Mesenchymal stem cell (in vitro differentiated cells and primary cell): ENCODE measurements at regions not wholly inside any gene's neighbourhood (a gene's known extent, or its start where the extent isn't known, plus 50 kb on each side); places are given as distances from the start of the nearest gene placed in this dataset.
"Not testable (repeated sequence)": the region's sequence is repeated elsewhere in the genome, so short reads cannot be mapped to it uniquely, and the experiment has no call there.

Experiments used
- DNase-seq: peaks from one replicate; pipeline ENCODE4 v3.0.0-alpha.2; 2013
- H2AFZ ChIP-seq: one replicate; pipeline ENCODE4 v1.6.1; 2013; ENCODE audit warnings: low read depth, mild to moderate bottlenecking, control low read depth, inconsistent platforms, low read length, moderate library complexity
- H2AK5ac ChIP-seq: 2 replicates; pipeline ENCODE4 v1.6.1; 2013; ENCODE audit warnings: low read length, moderate library complexity, mild to moderate bottlenecking, inconsistent platforms; ENCODE audit not compliant: severe bottlenecking
- H2BK120ac ChIP-seq: one replicate; pipeline ENCODE4 v1.6.1; 2013; ENCODE audit warnings: low read depth, mild to moderate bottlenecking, inconsistent platforms, low read length, moderate library complexity
- H2BK12ac ChIP-seq, 2 experiments: one replicate each; pipeline ENCODE4 v1.6.1; 2013; ENCODE audit warnings: inconsistent platforms in 2 of 2, low read length in 2 of 2, mild to moderate bottlenecking in 2 of 2, moderate library complexity in 2 of 2, control low read depth in 1 of 2
- H2BK15ac ChIP-seq: one replicate; pipeline ENCODE4 v1.6.1; 2013; ENCODE audit warnings: mild to moderate bottlenecking, low read depth, inconsistent platforms; ENCODE audit not compliant: poor library complexity, severe bottlenecking
- H2BK5ac ChIP-seq: 2 replicates; pipeline ENCODE4 v1.6.1; 2013; ENCODE audit warnings: low read depth, mild to moderate bottlenecking, low read length, control low read depth, inconsistent platforms; ENCODE audit not compliant: poor library complexity, severe bottlenecking
- H3K14ac ChIP-seq, 2 experiments: one replicate each; pipeline ENCODE4 v1.6.1; 2013; ENCODE audit warnings: inconsistent platforms in 2 of 2, low read length in 2 of 2, control low read depth in 1 of 2, mild to moderate bottlenecking in 1 of 2, moderate library complexity in 1 of 2
- H3K18ac ChIP-seq, 2 experiments: one replicate each; pipeline ENCODE4 v1.6.1; 2013; ENCODE audit warnings: inconsistent platforms in 2 of 2, low read length in 2 of 2, control low read depth in 1 of 2, low read depth in 1 of 2, mild to moderate bottlenecking in 1 of 2
- H3K23ac ChIP-seq, 2 experiments: one replicate each; pipeline ENCODE4 v1.6.1; 2013; ENCODE audit warnings: inconsistent platforms in 2 of 2, low read length in 2 of 2, mild to moderate bottlenecking in 2 of 2, moderate library complexity in 2 of 2, control low read depth in 1 of 2
- H3K27ac ChIP-seq: 2 replicates; pipeline ENCODE4 v1.5.1; 2013; ENCODE audit warnings: mild to moderate bottlenecking, moderate library complexity, low read length, control low read depth, inconsistent platforms; ENCODE audit not compliant: poor library complexity, severe bottlenecking
- H3K27me3 ChIP-seq, 2 experiments: 2 replicates each; pipeline versions ENCODE4 v1.6.1 to v1.7.0; 2013; ENCODE audit warnings: low read length in 2 of 2, mild to moderate bottlenecking in 2 of 2, moderate library complexity in 2 of 2, control low read depth in 1 of 2, inconsistent platforms in 1 of 2; ENCODE audit not compliant: control insufficient read depth in 1 of 2, insufficient read depth in 1 of 2
- H3K36me3 ChIP-seq, 2 experiments: 2 replicates each; pipeline versions ENCODE4 v1.6.1 to v1.7.0; 2013; ENCODE audit warnings: low read length in 2 of 2, control low read depth in 1 of 2, inconsistent platforms in 1 of 2, low read depth in 1 of 2, mild to moderate bottlenecking in 1 of 2; ENCODE audit not compliant: insufficient read depth in 2 of 2, control insufficient read depth in 1 of 2
- H3K4ac ChIP-seq, 2 experiments: one replicate each; pipeline ENCODE4 v1.6.1; 2013; ENCODE audit warnings: inconsistent platforms in 2 of 2, low read length in 2 of 2, mild to moderate bottlenecking in 2 of 2, moderate library complexity in 2 of 2, control low read depth in 1 of 2, low read depth in 1 of 2
- H3K4me1 ChIP-seq: 2 replicates; pipeline ENCODE4 v1.6.1; 2013; ENCODE audit warnings: low read depth, low read length, control low read depth; ENCODE audit not compliant: control insufficient read depth, insufficient read depth
- H3K4me2 ChIP-seq: 2 replicates; pipeline ENCODE4 v1.6.1; 2013; ENCODE audit warnings: low read length, mild to moderate bottlenecking, inconsistent platforms; ENCODE audit not compliant: poor library complexity, severe bottlenecking
- H3K4me3 ChIP-seq, 2 experiments: 2 replicates each; pipeline versions ENCODE4 v1.5.1 to v1.7.0; 2013; ENCODE audit warnings: low read length in 2 of 2, mild to moderate bottlenecking in 2 of 2, control low read depth in 1 of 2, low read depth in 1 of 2; ENCODE audit not compliant: insufficient read depth in 1 of 2
- H3K79me1 ChIP-seq: replicated peaks from 2 replicates; pipeline ENCODE4 v1.6.1; 2013; ENCODE audit warnings: mild to moderate bottlenecking, control low read depth, low read length, inconsistent platforms; ENCODE audit not compliant: poor library complexity, severe bottlenecking
- H3K9ac ChIP-seq: 2 replicates; pipeline ENCODE4 v1.7.0; 2013; ENCODE audit warnings: mild to moderate bottlenecking, low read length, moderate library complexity
- H3K9me3 ChIP-seq: 2 replicates; pipeline ENCODE4 v1.7.0; 2013; ENCODE audit warnings: mild to moderate bottlenecking, low read length; ENCODE audit not compliant: control insufficient read depth
- H4K8ac ChIP-seq: one replicate; pipeline ENCODE4 v1.6.1; 2013; ENCODE audit warnings: inconsistent platforms, mild to moderate bottlenecking, low read length, moderate library complexity
- H4K91ac ChIP-seq: one replicate; pipeline ENCODE4 v1.6.1; 2013; ENCODE audit warnings: mild to moderate bottlenecking, low read length, inconsistent platforms
- WGBS: methylation state at CpG from one replicate; pipeline ENCODE4 v1.1.7; 2013; ENCODE audit warnings: mixed read lengths; 5-methylcytosine and 5-hydroxymethylcytosine counted together

- H4K91ac ChIP-seq: no peak overlapping the region
- no peak overlapping the region for H3K4me2 ChIP-seq
- H2BK5ac ChIP-seq: no peak overlapping the region
- H3K4me1 ChIP-seq: no peaks in the 10 kb centered on the region
- no peak overlapping the region for H2BK12ac ChIP-seq
- no peak overlapping the region for H3K23ac ChIP-seq
- no peaks in the 10 kb centered on the region for H3K27me3 ChIP-seq
- H3K79me1 ChIP-seq: no peaks in the 10 kb centered on the region
- H3K14ac ChIP-seq: no peak overlapping the region
- no peak overlapping the region for H3K9ac ChIP-seq
- no peak overlapping the region for H2BK120ac ChIP-seq
- no peak overlapping the region for H2AK5ac ChIP-seq
- no peak overlapping the region for H3K4me3 ChIP-seq
- H3K4ac ChIP-seq: no peak overlapping the region
- H3K9me3 ChIP-seq: no peaks in the 10 kb centered on the region
- no peak overlapping the region for H4K8ac ChIP-seq
- H3K27ac ChIP-seq: no peak overlapping the region
- no peak overlapping the region for H2BK15ac ChIP-seq
- 63% methylated on average over 1 of the region's 2 CpGs for WGBS
- no peak overlapping the region for H3K18ac ChIP-seq
- H2AFZ ChIP-seq: no peak overlapping the region
- no peaks in the 10 kb centered on the region for H3K36me3 ChIP-seq
- peak; percentile 20 for DNase-seq
Measured at GRCh38 chr4:79823148-79823763, 249.8 kb downstream of the ANTXR2 start.

- H3K27ac ChIP-seq: no peak overlapping the region
Measured at GRCh38 chr4:79820427-79820826, 252.6 kb downstream of the ANTXR2 start.

GRCh38 chr4:79807933-79808332 is 265.1 kb downstream of the ANTXR2 start:
- H2BK120ac ChIP-seq, H3K4me1 ChIP-seq, H2AK5ac ChIP-seq, H3K4me3 ChIP-seq, DNase-seq, H2BK5ac ChIP-seq, H3K9me3 ChIP-seq, H3K27me3 ChIP-seq, H3K14ac ChIP-seq, H2AFZ ChIP-seq, H3K4me2 ChIP-seq, H3K27ac ChIP-seq, H4K8ac ChIP-seq, H3K4ac ChIP-seq, H3K9ac ChIP-seq, H3K36me3 ChIP-seq, H3K18ac ChIP-seq, H4K91ac ChIP-seq, H2BK15ac ChIP-seq, H3K23ac ChIP-seq, H2BK12ac ChIP-seq, H3K79me1 ChIP-seq: not testable (repeated sequence)
- WGBS: 80% methylated on average over 2 of the region's 2 CpGs

More at GRCh38 chr4:79820427-79820826, 252.6 kb downstream of the ANTXR2 start:
- no peak overlapping the region for H2AFZ ChIP-seq
- no peak overlapping the region for H2AK5ac ChIP-seq
- H3K18ac ChIP-seq: no peak overlapping the region
- no peak overlapping the region for H3K14ac ChIP-seq
- H2BK15ac ChIP-seq: no peak overlapping the region
- H2BK12ac ChIP-seq: no peak overlapping the region
- H3K27me3 ChIP-seq: no peaks in the 10 kb centered on the region
- no peak overlapping the region for H4K91ac ChIP-seq
- no peak overlapping the region for H2BK5ac ChIP-seq
- H4K8ac ChIP-seq: no peak overlapping the region
- no peak overlapping the region for H3K4me3 ChIP-seq
- DNase-seq: no peak
- no peak overlapping the region for H3K23ac ChIP-seq
- no peaks in the 10 kb centered on the region for H3K4me1 ChIP-seq
- no peak overlapping the region for H2BK120ac ChIP-seq
- H3K79me1 ChIP-seq: no peaks in the 10 kb centered on the region
- H3K4me2 ChIP-seq: no peak overlapping the region
- H3K9ac ChIP-seq: no peak overlapping the region
- H3K4ac ChIP-seq: no peak overlapping the region
- H3K36me3 ChIP-seq: no peaks in the 10 kb centered on the region
- H3K9me3 ChIP-seq: peaks cover 15% of the 10 kb centered on the region

GRCh38 chr4:79798047-79798446 is 275.0 kb downstream of the ANTXR2 start:
- 88% methylated on average over 3 of the region's 3 CpGs for WGBS
- Histone ChIP-seq H3K9ac (no peak overlapping the region), H2AFZ (no peak overlapping the region), H3K18ac (no peak overlapping the region), H3K4me2 (peak overlapping the region; percentile 11), H2BK12ac (no peak overlapping the region), H3K4me3 (no peak overlapping the region), H2AK5ac (no peak overlapping the region), H4K91ac (no peak overlapping the region), H3K36me3 (no peaks in the 10 kb centered on the region), H3K27me3 (no peaks in the 10 kb centered on the region), H3K14ac (no peak overlapping the region), H2BK15ac (no peak overlapping the region), H3K9me3 (peaks cover 5% of the 10 kb centered on the region), H2BK120ac (no peak overlapping the region), H3K27ac (no peak overlapping the region), H3K23ac (no peak overlapping the region), H2BK5ac (no peak overlapping the region), H3K4me1 (no peaks in the 10 kb centered on the region), H3K4ac (no peak overlapping the region), H3K79me1 (no peaks in the 10 kb centered on the region), H4K8ac (peak overlapping the region; percentile 54)
- DNase-seq: no peak
